ENCODE measurements at regions not wholly inside any gene's neighbourhood (a gene's known extent, or its start where the extent isn't known, plus 50 kb on each side); places are given as distances from the start of the nearest gene placed in this dataset.

GRCh38 chr22:49355211-49355920 lies 472.3 kb downstream of the BRD1 start:
- H3K4me1 ChIP-seq (ENCODE audit: control insufficient read depth, insufficient read depth, low read length) = no peaks in the 10 kb centered on the region
- ChIA-PET POLR2A (no interaction called here), CTCF (no interaction called here)
- in situ Hi-C loops (cut with HindIII; ENCODE audit: low pct_unique_long_range_greater_than_20kb, low sequenced_read_pairs) = no loop called here
- no peaks in the 10 kb centered on the region; the same call in 1 of the 2 replicates for H3K27me3 ChIP-seq (ENCODE audit: control insufficient read depth, insufficient read depth, low read length)
- no peak overlapping the region for H3K27ac ChIP-seq (ENCODE audit: low read length)
- intact Hi-C loops (cut with micrococcal nuclease; ENCODE audit: unreplicated experiment) = no loop called here
- no peak for DNase-seq (ENCODE audit: low read depth, low spot score)
- no peak for ATAC-seq
- BruUV-seq (replicated peaks) = no TSS peak
- no peaks in the 10 kb centered on the region for H3K36me3 ChIP-seq (ENCODE audit: control insufficient read depth, insufficient read depth, low read length)
- H3K4me3 ChIP-seq (ENCODE audit: low read depth in 2 of 2, low read length in 2 of 2) = no peak overlapping the region
- TF ChIP-seq POLR2AphosphoS5 (IDR thresholded peaks at IDR 0.05; ENCODE audit: low read depth, low read length) (no peak), REST (IDR thresholded peaks at IDR 0.05; ENCODE audit: insufficient read depth in 1 of 2, low read depth in 2 of 2, low read length in 1 of 2) (no peak), SIN3A (IDR thresholded peaks at IDR 0.05; ENCODE audit: borderline replicate concordance, insufficient read depth, low read depth, low read length) (no peak), TCF7L2 (IDR thresholded peaks at IDR 0.05; ENCODE audit: low read depth, low read length) (no peak)
- TF ChIP-seq, protein P1, sequence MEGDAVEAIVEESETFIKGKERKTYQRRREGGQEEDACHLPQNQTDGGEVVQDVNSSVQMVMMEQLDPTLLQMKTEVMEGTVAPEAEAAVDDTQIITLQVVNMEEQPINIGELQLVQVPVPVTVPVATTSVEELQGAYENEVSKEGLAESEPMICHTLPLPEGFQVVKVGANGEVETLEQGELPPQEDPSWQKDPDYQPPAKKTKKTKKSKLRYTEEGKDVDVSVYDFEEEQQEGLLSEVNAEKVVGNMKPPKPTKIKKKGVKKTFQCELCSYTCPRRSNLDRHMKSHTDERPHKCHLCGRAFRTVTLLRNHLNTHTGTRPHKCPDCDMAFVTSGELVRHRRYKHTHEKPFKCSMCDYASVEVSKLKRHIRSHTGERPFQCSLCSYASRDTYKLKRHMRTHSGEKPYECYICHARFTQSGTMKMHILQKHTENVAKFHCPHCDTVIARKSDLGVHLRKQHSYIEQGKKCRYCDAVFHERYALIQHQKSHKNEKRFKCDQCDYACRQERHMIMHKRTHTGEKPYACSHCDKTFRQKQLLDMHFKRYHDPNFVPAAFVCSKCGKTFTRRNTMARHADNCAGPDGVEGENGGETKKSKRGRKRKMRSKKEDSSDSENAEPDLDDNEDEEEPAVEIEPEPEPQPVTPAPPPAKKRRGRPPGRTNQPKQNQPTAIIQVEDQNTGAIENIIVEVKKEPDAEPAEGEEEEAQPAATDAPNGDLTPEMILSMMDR (IDR thresholded peaks at IDR 0.05) = no peak
- H3K9me3 ChIP-seq (ENCODE audit: control insufficient read depth, insufficient read depth, low read depth, low read length) = no peaks in the 10 kb centered on the region

DNA sequence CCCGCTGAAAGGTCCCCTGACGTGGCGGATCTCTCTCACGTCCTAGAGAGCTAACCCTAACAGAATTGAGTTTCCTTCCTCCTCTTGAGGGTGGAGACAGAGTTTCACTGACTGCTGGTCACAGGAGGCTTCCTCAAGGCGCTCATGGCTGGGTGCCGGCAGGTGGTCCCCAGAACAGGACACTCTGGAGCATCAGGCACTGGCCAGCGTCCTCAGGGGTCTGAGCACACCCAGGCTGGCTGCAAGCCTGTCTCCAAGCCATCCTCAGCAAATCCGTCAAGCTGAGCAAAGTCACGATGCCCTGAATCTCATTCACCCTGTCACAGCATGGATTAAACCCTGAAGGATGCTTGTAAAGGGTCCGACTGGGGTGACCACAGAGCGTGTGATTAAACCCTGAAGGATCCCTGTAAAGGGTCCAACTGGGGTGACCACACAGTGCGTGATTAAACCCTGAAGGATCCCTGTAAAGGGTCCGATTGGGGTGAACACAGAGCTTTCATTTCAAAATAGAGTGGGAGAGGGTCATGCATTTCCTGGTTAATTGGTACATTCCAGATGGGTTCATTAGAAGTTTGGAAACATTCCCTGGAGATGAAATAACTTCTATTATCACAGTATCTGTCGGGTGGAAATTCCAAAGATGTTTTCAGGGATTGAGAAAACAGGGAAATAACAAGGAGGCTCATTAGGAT lies 473.0 kb downstream of the BRD1 start:
- ChIA-PET POLR2A (no interaction called here), CTCF (no interaction called here)
- H3K9me3 ChIP-seq (ENCODE audit: control insufficient read depth, insufficient read depth, low read depth, low read length) = no peaks in the 10 kb centered on the region
- TF ChIP-seq SIN3A (IDR thresholded peaks at IDR 0.05; ENCODE audit: borderline replicate concordance, insufficient read depth, low read depth, low read length) (no peak), TCF7L2 (IDR thresholded peaks at IDR 0.05; ENCODE audit: low read depth, low read length) (no peak), POLR2AphosphoS5 (IDR thresholded peaks at IDR 0.05; ENCODE audit: low read depth, low read length) (no peak), REST (IDR thresholded peaks at IDR 0.05; ENCODE audit: insufficient read depth in 1 of 2, low read depth in 2 of 2, low read length in 1 of 2) (no peak)
- TF ChIP-seq, protein P1 (IDR thresholded peaks at IDR 0.05) = no peak
- DNase-seq (ENCODE audit: low read depth, low spot score) = no peak
- H3K27me3 ChIP-seq (ENCODE audit: control insufficient read depth, insufficient read depth, low read length) = no peaks in the 10 kb centered on the region; the same call in 1 of the 2 replicates
- BruUV-seq (replicated peaks) = no TSS peak
- in situ Hi-C loops (cut with HindIII; ENCODE audit: low pct_unique_long_range_greater_than_20kb, low sequenced_read_pairs) (no loop called here), intact Hi-C loops (cut with micrococcal nuclease; ENCODE audit: unreplicated experiment) (no loop called here)
- H3K4me3 ChIP-seq (ENCODE audit: low read depth in 2 of 2, low read length in 2 of 2) = no peak overlapping the region
- H3K4me1 ChIP-seq (ENCODE audit: control insufficient read depth, insufficient read depth, low read length) = no peaks in the 10 kb centered on the region
- no peaks in the 10 kb centered on the region for H3K36me3 ChIP-seq (ENCODE audit: control insufficient read depth, insufficient read depth, low read length)
- no peak overlapping the region for H3K27ac ChIP-seq (ENCODE audit: low read length)
- ATAC-seq = no peak

Measured in Panc1 (cell line).